GM10266 (cell line): ENCODE measurements at regions not wholly inside any gene's neighbourhood (a gene's known extent, or its start where the extent isn't known, plus 50 kb on each side); places are given as distances from the start of the nearest gene placed in this dataset.

Experiments
- DNase-seq: peaks from one replicate; pipeline ENCODE4 v3.0.0; 2012; ENCODE audit errors: extremely low spot score
- TF ChIP-seq, protein P1 (sequence below): IDR thresholded peaks from 2 replicates; pipeline ENCODE4 v1.5.1; 2012; ENCODE audit warnings: mild to moderate bottlenecking, low read depth; ENCODE audit not compliant: control insufficient read depth, insufficient read depth; ENCODE audit errors: missing control alignments

DNA sequence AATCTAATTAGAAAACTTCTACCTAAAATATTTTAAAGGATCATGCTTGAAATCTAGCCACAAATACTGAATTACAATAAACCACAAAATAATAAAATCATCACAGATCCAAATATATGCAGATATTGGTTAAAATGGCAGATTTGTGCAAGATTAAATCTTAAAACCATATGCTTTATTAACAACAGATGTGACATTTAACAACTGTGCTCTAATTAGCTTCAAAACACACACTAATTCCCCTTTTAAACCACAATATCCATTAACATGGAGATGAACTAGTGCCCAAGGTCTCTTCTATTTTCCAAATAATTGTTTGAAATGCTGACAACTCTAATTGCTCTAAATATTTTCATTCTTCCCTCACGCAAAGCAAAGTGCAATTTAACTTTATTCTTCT is 1530.3 kb downstream of the SI start:
- TF ChIP-seq, protein P1, sequence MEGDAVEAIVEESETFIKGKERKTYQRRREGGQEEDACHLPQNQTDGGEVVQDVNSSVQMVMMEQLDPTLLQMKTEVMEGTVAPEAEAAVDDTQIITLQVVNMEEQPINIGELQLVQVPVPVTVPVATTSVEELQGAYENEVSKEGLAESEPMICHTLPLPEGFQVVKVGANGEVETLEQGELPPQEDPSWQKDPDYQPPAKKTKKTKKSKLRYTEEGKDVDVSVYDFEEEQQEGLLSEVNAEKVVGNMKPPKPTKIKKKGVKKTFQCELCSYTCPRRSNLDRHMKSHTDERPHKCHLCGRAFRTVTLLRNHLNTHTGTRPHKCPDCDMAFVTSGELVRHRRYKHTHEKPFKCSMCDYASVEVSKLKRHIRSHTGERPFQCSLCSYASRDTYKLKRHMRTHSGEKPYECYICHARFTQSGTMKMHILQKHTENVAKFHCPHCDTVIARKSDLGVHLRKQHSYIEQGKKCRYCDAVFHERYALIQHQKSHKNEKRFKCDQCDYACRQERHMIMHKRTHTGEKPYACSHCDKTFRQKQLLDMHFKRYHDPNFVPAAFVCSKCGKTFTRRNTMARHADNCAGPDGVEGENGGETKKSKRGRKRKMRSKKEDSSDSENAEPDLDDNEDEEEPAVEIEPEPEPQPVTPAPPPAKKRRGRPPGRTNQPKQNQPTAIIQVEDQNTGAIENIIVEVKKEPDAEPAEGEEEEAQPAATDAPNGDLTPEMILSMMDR: no peak
- no peak for DNase-seq

DNA sequence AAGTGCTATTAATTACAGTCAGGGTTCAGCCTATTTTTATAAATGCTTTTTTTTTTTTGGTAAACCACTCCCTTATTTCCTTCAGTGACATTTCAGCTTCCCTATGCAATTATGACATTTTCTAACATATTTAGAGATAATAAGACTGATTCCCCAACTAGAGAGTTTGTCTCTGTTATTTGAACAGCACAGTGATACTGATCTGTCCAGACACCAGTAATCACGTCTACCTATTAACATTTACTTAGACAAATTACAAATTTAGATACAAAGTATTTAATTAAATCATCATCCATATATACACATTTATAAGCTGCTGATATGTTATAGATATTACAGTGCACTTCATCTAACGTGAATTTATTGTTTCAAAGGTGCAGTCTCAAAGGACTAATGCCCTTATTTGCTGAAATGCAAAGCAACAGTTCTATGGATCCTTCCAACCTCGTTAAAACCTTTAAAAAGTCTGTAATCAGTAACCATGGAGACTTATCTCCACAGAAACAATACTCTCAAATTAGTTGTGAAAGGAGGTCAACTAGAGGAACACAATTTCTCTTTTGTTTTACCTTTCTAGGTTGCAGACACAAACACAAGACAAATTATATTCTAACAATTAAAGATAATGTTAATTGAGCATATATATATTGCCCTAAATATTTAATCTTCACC is 1531.1 kb downstream of the SI start:
- TF ChIP-seq, protein P1: no peak
- no peak for DNase-seq

DNA sequence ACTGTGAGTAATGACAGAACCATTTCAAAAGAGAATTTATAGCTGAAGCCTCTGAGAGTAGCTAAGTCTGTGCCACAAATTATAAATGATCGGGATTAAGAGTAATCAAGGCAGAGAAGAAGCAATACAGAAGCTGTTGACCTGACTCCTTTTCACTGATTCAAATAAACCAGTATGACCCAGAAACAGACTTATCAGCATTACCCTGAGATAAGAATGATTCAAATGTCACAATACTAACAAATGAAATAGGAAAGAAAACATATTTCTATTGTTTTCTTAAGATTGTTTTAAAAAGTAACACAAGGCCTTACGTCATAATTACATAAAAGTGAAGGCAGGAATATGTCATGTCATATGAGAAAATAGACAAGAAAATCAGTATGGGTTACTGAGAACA is 1534.6 kb downstream of the SI start:
- TF ChIP-seq, protein P1: no peak
- no peak for DNase-seq

DNA sequence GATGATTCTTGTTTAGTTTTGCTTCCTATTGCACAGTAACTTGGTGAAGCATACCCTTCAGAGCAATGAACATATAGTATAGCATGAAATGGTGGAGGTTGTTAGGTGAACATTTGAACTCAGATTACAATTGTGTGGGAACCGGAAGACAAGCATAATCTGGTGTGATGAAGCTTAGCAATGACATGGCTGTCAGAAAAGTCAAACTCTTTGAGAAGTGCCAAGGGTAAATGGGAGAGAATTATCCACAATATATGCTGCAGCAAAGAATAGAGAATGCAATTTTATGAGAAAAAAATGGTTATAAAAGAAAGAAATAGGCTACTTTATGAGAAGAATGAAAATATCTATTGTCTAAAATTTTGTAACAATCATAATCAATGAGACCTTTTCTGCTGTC is 1536.7 kb downstream of the SI start:
- TF ChIP-seq, protein P1: no peak

DNA sequence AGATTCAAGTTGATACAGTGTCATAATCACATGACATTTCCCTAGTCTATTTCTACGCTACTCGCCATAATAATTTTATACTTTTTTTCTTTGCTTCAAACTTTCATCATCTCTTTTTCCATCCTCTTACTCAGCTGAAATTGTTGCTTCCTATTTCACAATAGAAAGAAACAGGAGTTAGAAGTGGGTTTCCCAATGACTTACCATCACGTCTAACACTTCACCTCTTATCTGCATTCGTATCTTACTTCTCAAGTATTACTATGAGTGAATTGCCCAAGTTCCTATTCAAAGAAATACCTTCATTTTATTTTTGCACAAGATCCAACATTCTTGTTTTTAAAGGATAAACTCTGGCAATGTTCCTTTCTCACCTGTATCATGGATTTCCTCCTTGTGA is 1539.9 kb downstream of the SI start:
- no peak for DNase-seq
- TF ChIP-seq, protein P1: no peak

More for the DNA sequence above, 1536.7 kb downstream of the SI start:
- no peak for DNase-seq

DNA sequence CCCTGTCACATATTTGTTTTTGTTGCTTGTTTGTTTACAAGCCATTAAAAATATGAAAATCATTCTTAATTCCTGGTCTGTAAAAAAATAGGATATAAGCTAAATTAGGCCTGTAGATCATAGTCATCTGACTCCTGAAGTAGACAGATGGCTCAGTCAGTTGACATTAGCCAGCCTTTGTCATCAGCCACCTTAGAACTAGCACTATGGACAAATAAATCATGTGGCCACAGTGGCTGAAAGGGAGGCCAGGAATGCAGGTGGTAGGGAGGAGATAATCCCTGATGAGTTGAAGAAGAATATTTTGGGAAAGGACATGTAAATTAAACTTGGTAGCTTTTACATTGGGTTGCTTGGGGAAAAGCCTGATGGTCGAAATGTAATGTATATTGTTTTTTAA is 1544.9 kb downstream of the SI start:
- TF ChIP-seq, protein P1: no peak
- no peak for DNase-seq

DNA sequence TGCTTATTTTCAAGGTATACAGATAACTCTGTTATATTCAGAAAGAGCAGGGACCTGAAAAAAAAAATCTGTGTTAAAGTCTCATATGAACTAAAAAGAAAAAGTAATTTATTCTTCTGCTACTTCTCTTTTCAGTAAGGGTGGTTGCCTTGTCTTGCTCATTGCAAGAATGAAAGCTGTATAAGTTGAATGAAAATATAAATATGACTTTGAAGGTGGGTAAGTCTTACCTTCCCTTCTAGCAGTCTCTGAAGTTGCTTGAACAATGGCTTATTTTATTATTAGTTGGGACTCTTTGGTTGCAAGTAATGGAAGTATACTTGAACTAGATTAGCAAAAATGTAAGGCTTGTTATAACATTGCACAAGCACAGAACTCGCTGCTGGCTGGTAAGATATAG is 1554.9 kb downstream of the SI start:
- no peak for DNase-seq
- TF ChIP-seq, protein P1: no peak
